HFFc6 (cell line): ENCODE measurements at regions not wholly inside any gene's neighbourhood (a gene's known extent, or its start where the extent isn't known, plus 50 kb on each side); places are given as distances from the start of the nearest gene placed in this dataset.

Experiments used
- DNase-seq: peaks from one replicate; pipeline ENCODE4 v3.0.0-alpha.2; 2018
- H3K27ac Mint-ChIP-seq: 2 replicates; pipeline ENCODE4 v1.8.0; 2020; ENCODE audit warnings: mild to moderate bottlenecking, mixed read lengths
- H3K27me3 Mint-ChIP-seq: 2 replicates; pipeline ENCODE4 v1.8.0; 2021; ENCODE audit warnings: mild to moderate bottlenecking, moderate library complexity, mixed read lengths; ENCODE audit not compliant: insufficient read depth
- H3K36me3 Mint-ChIP-seq: 2 replicates; pipeline ENCODE4 v1.8.0; 2021; ENCODE audit warnings: low read depth, mixed read lengths
- H3K4me1 Mint-ChIP-seq: 2 replicates; pipeline ENCODE4 v1.8.0; 2020; ENCODE audit warnings: low read depth, mixed read lengths
- H3K4me3 Mint-ChIP-seq: 2 replicates; pipeline ENCODE4 v1.8.0; 2020; ENCODE audit warnings: mild to moderate bottlenecking, moderate library complexity, mixed read lengths
- H3K9me3 Mint-ChIP-seq: 2 replicates; pipeline ENCODE4 v1.8.0; 2020; ENCODE audit warnings: mild to moderate bottlenecking, mixed read lengths
- TF ChIP-seq, protein P1 (sequence below): fragments of 200-600 bp; sonication (generic); IDR thresholded peaks from 2 replicates; pipeline ENCODE4 v1.5.0; 2021; ENCODE audit warnings: antibody characterized with exemption, mild to moderate bottlenecking

GRCh38 chr11:92388380-92388779, 163.8 kb downstream of the FAT3 start:
- H3K27me3 Mint-ChIP-seq = peaks cover 5% of the 10 kb centered on the region
- H3K4me3 Mint-ChIP-seq = no peak overlapping the region
- TF ChIP-seq, protein P1, sequence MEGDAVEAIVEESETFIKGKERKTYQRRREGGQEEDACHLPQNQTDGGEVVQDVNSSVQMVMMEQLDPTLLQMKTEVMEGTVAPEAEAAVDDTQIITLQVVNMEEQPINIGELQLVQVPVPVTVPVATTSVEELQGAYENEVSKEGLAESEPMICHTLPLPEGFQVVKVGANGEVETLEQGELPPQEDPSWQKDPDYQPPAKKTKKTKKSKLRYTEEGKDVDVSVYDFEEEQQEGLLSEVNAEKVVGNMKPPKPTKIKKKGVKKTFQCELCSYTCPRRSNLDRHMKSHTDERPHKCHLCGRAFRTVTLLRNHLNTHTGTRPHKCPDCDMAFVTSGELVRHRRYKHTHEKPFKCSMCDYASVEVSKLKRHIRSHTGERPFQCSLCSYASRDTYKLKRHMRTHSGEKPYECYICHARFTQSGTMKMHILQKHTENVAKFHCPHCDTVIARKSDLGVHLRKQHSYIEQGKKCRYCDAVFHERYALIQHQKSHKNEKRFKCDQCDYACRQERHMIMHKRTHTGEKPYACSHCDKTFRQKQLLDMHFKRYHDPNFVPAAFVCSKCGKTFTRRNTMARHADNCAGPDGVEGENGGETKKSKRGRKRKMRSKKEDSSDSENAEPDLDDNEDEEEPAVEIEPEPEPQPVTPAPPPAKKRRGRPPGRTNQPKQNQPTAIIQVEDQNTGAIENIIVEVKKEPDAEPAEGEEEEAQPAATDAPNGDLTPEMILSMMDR = peak; percentile 58
- H3K4me1 Mint-ChIP-seq = peaks cover 17% of the 10 kb centered on the region
- no peak overlapping the region for H3K27ac Mint-ChIP-seq
- no peaks in the 10 kb centered on the region for H3K36me3 Mint-ChIP-seq
- no peak for DNase-seq
- no peaks in the 10 kb centered on the region for H3K9me3 Mint-ChIP-seq

GRCh38 chr11:92390783-92391182, 166.2 kb downstream of the FAT3 start:
- H3K36me3 Mint-ChIP-seq = no peaks in the 10 kb centered on the region
- no peak for DNase-seq
- H3K27ac Mint-ChIP-seq = no peak overlapping the region
- H3K4me3 Mint-ChIP-seq = no peak overlapping the region
- TF ChIP-seq, protein P1 = no peak
- H3K9me3 Mint-ChIP-seq = no peaks in the 10 kb centered on the region
- peaks cover 7% of the 10 kb centered on the region for H3K27me3 Mint-ChIP-seq
- no peaks in the 10 kb centered on the region for H3K4me1 Mint-ChIP-seq

DNA sequence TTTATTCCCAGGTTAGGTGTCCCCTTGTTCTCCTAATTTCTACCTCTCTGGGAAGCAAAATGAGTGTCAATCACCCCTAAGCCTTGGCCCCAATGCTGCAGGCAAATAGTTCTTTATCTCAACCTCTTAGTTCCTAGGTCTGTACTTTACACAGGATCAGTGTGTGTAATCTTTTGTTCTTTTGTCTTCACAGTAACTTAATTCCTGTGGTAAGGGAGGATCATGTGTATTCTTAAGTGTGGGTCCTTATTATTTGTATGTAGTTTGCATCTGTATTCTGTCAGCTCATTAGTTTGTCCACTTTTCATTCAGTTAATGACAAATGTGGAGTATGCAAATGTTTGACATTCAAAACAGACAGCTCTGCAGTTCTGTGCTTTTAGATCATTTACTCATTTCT, 166.7 kb downstream of the FAT3 start:
- DNase-seq = no peak
- Mint-ChIP-seq H3K9me3 (no peaks in the 10 kb centered on the region), H3K27ac (no peak overlapping the region), H3K27me3 (peaks cover 7% of the 10 kb centered on the region), H3K4me3 (no peak overlapping the region), H3K4me1 (no peaks in the 10 kb centered on the region), H3K36me3 (no peaks in the 10 kb centered on the region)
- TF ChIP-seq, protein P1 = no peak

DNA sequence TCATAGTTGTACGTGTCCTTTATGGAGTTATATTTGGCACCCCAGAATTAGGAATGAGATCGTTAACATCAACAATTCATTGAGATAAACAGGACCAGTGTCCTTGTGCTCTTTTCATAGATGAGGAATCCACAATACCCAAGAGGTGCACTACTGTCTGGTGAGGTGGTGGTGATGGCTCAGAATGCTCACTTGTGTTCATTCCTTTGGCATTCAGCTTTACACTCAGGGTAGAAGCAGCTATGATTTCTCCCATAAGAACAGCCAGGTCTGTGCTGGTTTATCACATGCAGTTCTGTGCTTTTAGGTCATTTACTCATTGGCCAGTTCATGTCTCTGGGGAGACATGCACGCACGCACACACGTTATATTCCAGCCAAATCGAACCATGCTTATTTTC, 167.2 kb downstream of the FAT3 start:
- no peak for DNase-seq
- Mint-ChIP-seq H3K27ac (no peak overlapping the region), H3K4me1 (no peaks in the 10 kb centered on the region), H3K9me3 (no peaks in the 10 kb centered on the region), H3K27me3 (peaks cover 7% of the 10 kb centered on the region), H3K4me3 (no peak overlapping the region), H3K36me3 (no peaks in the 10 kb centered on the region)
- TF ChIP-seq, protein P1 = no peak

- TF ChIP-seq, protein P1 = no peak
- Mint-ChIP-seq H3K27ac (no peak overlapping the region), H3K4me3 (no peak overlapping the region), H3K9me3 (no peaks in the 10 kb centered on the region), H3K27me3 (peaks cover 9% of the 10 kb centered on the region), H3K36me3 (no peaks in the 10 kb centered on the region), H3K4me1 (no peaks in the 10 kb centered on the region)
- no peak for DNase-seq
Measured at GRCh38 chr11:92393218-92393617, 168.6 kb downstream of the FAT3 start.

DNA sequence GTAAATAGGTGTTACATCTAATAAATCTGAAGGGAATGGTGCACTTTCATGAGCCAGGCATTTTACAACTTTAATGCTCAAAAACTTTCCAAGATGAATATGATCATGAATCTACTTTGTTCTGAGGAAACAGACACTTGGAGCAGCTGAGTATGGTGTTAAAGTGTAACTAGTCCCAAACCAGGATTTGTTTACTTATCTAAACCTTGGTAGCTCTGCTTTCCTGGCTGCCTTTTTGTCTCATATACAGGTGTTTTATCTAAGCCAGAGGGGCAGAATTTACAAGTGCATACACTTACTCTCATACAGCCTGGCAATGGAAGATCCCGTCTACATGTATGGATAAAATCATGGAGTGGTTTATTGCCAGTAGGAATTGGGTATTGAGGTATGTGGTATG, 171.5 kb downstream of the FAT3 start:
- H3K36me3 Mint-ChIP-seq = no peaks in the 10 kb centered on the region
- TF ChIP-seq, protein P1 = no peak
- H3K4me1 Mint-ChIP-seq = no peaks in the 10 kb centered on the region
- H3K27me3 Mint-ChIP-seq = peaks cover 9% of the 10 kb centered on the region
- no peak for DNase-seq
- H3K9me3 Mint-ChIP-seq = no peaks in the 10 kb centered on the region
- H3K27ac Mint-ChIP-seq = no peak overlapping the region
- no peak overlapping the region for H3K4me3 Mint-ChIP-seq
